Activated naive CD8-positive, alpha-beta T cell treated with anti-CD3 and anti-CD28 coated beads, Interleukin-2, amount 50 U/mL, for 24 hours (primary cell): ENCODE measurements at regions not wholly inside any gene's neighbourhood (a gene's known extent, or its start where the extent isn't known, plus 50 kb on each side); places are given as distances from the start of the nearest gene placed in this dataset.

ENCODE experiments used
- ATAC-seq: fragments of 150-1000 bp; cut with Tn5 transposase; one replicate; pipeline ENCODE4 v1.10.0; 2021
- DNase-seq: peaks from one replicate; pipeline ENCODE4 v3.0.0; 2021
- H3K27ac Mint-ChIP-seq: one replicate; pipeline ENCODE4 v1.8.0; 2021; ENCODE audit warnings: mild to moderate bottlenecking, mixed read lengths
- H3K27me3 Mint-ChIP-seq: one replicate; pipeline ENCODE4 v1.8.0; 2021; ENCODE audit warnings: mixed read lengths
- H3K36me3 Mint-ChIP-seq: one replicate; pipeline ENCODE4 v1.8.0; 2021; ENCODE audit warnings: low read depth, mixed read lengths
- H3K4me1 Mint-ChIP-seq: one replicate; pipeline ENCODE4 v1.8.0; 2021; ENCODE audit warnings: mixed read lengths
- H3K4me3 Mint-ChIP-seq: one replicate; pipeline ENCODE4 v1.8.0; 2021; ENCODE audit warnings: mild to moderate bottlenecking, moderate library complexity, mixed read lengths
- H3K9me3 Mint-ChIP-seq: one replicate; pipeline ENCODE4 v1.8.0; 2021; ENCODE audit warnings: mixed read lengths

GRCh38 chr7:73970801-73971229 is 57.2 kb upstream of the ELN start:
- DNase-seq (no peak), ATAC-seq (no peak)
- Mint-ChIP-seq H3K36me3 (no peaks in the 10 kb centered on the region), H3K27ac (no peak overlapping the region), H3K4me1 (peaks cover 3% of the 10 kb centered on the region), H3K4me3 (no peak overlapping the region), H3K9me3 (no peaks in the 10 kb centered on the region), H3K27me3 (no peaks in the 10 kb centered on the region)

- Mint-ChIP-seq H3K4me1 (peaks cover 3% of the 10 kb centered on the region), H3K36me3 (no peaks in the 10 kb centered on the region), H3K9me3 (no peaks in the 10 kb centered on the region), H3K4me3 (no peak overlapping the region), H3K27me3 (no peaks in the 10 kb centered on the region), H3K27ac (no peak overlapping the region)
- DNase-seq (no peak), ATAC-seq (peak; percentile 47)
These were observed 56.7 kb upstream of the ELN start for GRCh38 chr7:73971322-73971703.

- Mint-ChIP-seq H3K9me3 (no peaks in the 10 kb centered on the region), H3K4me3 (no peak overlapping the region), H3K27ac (no peak overlapping the region), H3K36me3 (no peaks in the 10 kb centered on the region), H3K4me1 (peaks cover 3% of the 10 kb centered on the region), H3K27me3 (no peaks in the 10 kb centered on the region)
- ATAC-seq: no peak
- DNase-seq: no peak
These were observed 56.1 kb upstream of the ELN start for GRCh38 chr7:73971704-73972341.

GRCh38 chr7:73972614-73973013 is 55.4 kb upstream of the ELN start:
- Mint-ChIP-seq H3K9me3 (no peaks in the 10 kb centered on the region), H3K27ac (no peak overlapping the region), H3K36me3 (no peaks in the 10 kb centered on the region), H3K4me1 (peaks cover 3% of the 10 kb centered on the region), H3K4me3 (no peak overlapping the region), H3K27me3 (no peaks in the 10 kb centered on the region)
- ATAC-seq (no peak), DNase-seq (no peak)

GRCh38 chr7:73973091-73973490 is 54.9 kb upstream of the ELN start:
- DNase-seq (no peak), ATAC-seq (no peak)
- Mint-ChIP-seq H3K4me3 (no peak overlapping the region), H3K36me3 (no peaks in the 10 kb centered on the region), H3K4me1 (peaks cover 3% of the 10 kb centered on the region), H3K9me3 (no peaks in the 10 kb centered on the region), H3K27me3 (no peaks in the 10 kb centered on the region), H3K27ac (no peak overlapping the region)

GRCh38 chr7:73974101-73974947 is 53.6 kb upstream of the ELN start:
- no peak for DNase-seq
- Mint-ChIP-seq H3K4me1 (peaks cover 3% of the 10 kb centered on the region), H3K27ac (no peak overlapping the region), H3K27me3 (no peaks in the 10 kb centered on the region), H3K9me3 (no peaks in the 10 kb centered on the region), H3K36me3 (no peaks in the 10 kb centered on the region), H3K4me3 (no peak overlapping the region)
- no peak for ATAC-seq

- H3K27ac Mint-ChIP-seq: no peak overlapping the region
These were observed 52.7 kb upstream of the ELN start for GRCh38 chr7:73974948-73975926.

GRCh38 chr7:73976761-73977618 is 51.0 kb upstream of the ELN start:
- Mint-ChIP-seq H3K4me1 (no peaks in the 10 kb centered on the region), H3K4me3 (no peak overlapping the region), H3K9me3 (no peaks in the 10 kb centered on the region), H3K27me3 (peaks cover 1% of the 10 kb centered on the region), H3K27ac (no peak overlapping the region), H3K36me3 (no peaks in the 10 kb centered on the region)
- ATAC-seq: no peak
- no peak for DNase-seq

More at GRCh38 chr7:73974948-73975926, 52.7 kb upstream of the ELN start:
- no peak for ATAC-seq
- DNase-seq: no peak
- peaks cover 3% of the 10 kb centered on the region for H3K4me1 Mint-ChIP-seq
- H3K4me3 Mint-ChIP-seq: no peak overlapping the region
- H3K36me3 Mint-ChIP-seq: no peaks in the 10 kb centered on the region
- peaks cover 1% of the 10 kb centered on the region for H3K27me3 Mint-ChIP-seq
- H3K9me3 Mint-ChIP-seq: no peaks in the 10 kb centered on the region

GRCh38 chr7:73977619-73978618 is 50.1 kb upstream of the ELN start:
- DNase-seq: no peak
- Mint-ChIP-seq H3K9me3 (no peaks in the 10 kb centered on the region), H3K27ac (no peak overlapping the region)

More at GRCh38 chr7:73977619-73978618, 50.1 kb upstream of the ELN start:
- Mint-ChIP-seq H3K4me1 (no peaks in the 10 kb centered on the region), H3K36me3 (no peaks in the 10 kb centered on the region), H3K4me3 (no peak overlapping the region), H3K27me3 (peaks cover 1% of the 10 kb centered on the region)
- ATAC-seq: no peak
